Hematopoietic multipotent progenitor cell (in vitro differentiated cells): ENCODE measurements at regions not wholly inside any gene's neighbourhood (a gene's known extent, or its start where the extent isn't known, plus 50 kb on each side); places are given as distances from the start of the nearest gene placed in this dataset.

Experiments
- DNase-seq, 3 donors: peaks; one replicate each; pipeline ENCODE4 v3.0.0-alpha.2; 2011 to 2015; ENCODE audit warnings: low read depth in 2 of 3, low spot score in 2 of 3

DNA sequence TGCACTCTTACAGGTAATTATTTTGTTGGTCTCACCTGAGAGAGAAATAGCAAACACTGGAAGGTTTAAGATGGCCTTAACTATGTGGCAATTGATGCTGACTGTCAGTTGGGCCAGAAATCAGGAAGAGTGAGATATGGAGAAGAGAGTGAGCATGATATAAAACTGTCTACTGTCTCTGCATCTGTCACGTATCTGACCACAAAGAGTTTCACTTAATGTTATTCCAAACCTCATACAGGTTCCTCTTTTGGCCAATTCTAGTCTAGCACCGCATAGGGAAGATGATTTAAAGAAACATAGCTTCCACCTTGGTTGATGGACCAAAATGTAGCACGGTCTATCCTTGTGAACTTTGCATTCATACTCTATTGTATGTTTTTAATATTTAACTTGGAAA, 381.0 kb upstream of the BOD1L1 start:
- peak in 2 of 3 donors; percentile 17 to 61 for DNase-seq

DNA sequence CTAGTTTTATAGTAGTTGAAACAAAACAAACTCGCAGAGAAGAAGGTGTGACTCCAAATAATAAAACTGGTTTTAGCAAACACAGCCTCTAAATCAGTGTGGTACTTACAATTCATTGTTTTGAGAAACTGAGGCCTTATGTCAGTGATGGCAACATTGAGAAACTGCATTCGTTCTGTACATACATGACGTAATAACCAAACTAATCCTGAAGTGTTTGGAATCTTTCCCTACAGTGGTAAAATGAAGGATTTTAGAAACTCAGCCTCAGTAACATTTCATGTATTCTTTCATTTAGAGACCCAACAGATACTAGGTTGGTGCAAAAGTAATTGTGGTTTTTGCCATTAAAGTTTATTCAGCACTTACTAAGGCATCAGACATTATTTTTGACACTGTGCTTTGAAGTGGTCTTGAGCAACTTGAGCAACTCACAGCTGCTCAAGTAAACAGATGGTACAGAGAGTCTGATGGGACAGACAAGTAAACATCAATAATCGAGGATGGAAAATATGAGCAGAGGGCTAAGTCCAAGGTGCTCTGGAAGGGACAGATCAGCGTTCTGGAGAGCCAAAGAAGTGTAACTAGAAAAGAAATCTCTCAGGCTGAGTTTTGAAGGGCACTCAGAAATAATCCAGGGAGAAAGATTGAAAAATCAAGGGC, 390.8 kb upstream of the BOD1L1 start:
- no peak for DNase-seq

DNA sequence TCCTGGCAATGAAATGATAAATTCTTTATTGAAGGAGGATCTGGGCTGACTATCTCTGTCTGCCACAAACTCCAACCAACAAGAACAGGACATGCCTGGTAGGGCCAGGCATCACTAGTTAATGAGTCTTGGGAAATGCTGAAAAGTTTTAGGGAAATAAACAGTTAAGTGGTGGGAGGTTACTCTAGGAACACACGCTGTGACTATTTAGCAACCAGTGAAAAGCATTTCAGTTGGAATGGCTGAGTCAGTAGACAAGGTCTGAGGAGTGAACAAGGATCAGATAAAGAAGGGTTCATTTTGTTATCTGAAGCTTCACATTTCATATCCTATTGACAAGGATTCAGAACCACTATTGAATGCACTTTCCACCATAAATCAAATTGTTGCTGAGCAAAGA, 394.9 kb upstream of the BOD1L1 start:
- no peak for DNase-seq

DNA sequence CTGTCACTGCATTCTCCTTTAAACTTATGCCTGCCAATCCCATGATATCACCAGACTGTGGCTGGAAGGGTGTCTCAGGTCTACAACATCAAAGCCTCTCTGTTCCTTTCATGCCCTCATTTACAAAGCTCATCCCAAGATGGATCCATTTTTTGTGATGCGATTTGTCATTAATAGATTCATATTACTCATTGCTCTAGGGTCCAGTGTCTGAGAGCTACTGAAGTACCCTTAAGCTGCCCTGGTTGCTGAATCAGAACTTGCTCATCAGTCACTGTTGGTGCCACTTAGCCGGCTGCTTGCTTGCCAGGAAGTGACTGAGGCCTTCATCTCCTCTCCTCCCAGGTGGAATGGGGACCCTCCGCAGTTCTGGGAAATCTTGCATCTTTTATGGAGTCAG, 395.5 kb upstream of the BOD1L1 start:
- no peak for DNase-seq

DNA sequence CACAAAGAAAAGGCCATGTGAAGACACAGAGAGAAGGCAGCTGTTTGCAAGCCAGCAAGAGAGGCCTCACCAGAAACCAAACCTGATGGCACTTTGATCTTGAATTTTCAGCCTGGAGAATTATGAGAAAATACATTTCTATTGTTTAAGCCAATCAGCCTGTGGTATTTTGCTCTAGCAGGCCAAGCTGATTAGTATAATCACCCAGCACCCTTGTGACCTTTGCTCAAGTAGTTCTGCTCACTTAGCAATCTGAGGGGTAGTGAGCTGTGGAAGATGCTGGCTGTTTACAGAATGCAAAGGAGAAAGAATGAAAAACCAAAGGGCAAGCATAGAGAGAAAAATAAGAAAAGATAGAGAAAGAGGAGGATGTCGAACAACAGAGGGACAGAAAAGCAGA, 396.4 kb upstream of the BOD1L1 start:
- DNase-seq = no peak

DNA sequence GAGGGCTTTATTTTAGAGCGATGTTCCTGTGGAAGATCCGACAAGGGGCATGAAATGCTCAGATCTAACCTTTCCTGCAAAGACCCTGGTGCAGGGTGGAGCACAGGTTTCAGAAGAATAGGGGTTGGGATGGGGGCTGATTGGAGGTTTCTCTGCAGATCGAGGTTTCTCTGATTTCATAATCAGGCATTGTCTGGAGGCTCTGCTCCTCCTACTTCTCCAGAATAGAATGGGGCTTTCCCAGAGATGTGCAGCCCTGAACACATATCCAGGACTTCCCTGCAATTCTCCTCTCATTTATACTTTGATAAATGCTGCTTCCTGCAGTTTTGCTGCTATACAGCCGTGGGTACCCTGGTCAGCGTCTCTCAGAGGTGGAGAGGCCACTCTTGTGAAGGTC, 397.6 kb upstream of the BOD1L1 start:
- no peak for DNase-seq

DNA sequence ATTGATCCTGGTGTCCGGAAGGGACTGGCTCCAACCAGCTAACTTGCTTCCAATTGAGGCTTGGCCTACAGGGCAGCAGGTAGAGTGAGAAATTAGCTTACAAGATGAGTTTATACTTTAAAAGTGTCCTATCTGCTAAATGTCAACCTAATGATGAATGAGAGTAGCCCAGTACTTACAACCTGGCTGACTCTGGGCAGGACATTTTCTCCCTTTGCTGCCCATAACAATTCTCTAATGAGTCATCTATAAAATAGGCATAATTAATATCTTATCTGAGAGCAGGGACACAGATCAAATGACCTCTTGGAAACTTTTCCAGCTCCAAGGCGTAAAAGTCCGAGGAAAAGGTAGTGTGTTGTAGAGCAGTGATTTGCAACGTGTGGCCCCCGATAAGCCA, 398.4 kb upstream of the BOD1L1 start:
- DNase-seq = no peak

DNA sequence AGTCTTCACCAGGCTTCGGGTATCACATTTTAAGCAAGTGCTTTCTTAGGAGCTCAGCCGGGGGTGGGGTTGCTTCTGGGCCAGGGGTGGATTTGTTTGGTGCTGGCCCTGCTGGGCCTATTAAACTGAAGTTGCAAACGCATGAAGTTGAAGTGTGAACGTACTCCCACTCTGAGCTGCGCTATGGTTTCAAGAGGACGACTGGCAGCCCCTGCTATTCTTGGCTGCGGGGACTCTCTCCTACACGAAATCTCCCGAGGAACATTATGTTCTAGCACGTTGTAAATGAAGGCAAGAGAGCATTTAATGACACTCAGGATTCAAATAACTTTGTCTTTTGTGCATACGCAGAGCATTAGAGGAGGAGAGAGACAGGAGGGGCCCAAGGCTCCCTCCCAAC, 401.3 kb upstream of the BOD1L1 start:
- no peak for DNase-seq

DNA sequence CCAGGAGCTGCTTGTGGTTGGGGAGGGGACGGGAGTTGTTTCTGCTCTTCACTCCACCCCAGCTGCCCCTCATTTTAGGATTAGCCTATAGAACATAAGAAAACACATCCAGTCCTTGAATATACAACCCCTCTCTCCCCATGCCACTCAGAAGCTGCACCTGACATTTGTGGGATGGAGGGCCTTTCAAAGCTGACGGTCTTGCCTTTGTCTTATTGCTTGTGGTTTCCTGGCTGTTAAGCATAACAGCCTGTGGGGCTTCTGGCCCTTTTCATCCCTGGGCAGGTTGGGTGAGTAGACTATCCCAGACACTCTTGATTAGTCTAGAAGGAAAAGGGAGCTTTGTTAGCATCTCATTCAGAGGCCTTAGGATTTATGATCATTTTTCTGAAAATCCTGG, 407.6 kb upstream of the BOD1L1 start:
- DNase-seq = peak in 1 of 3 donors; percentile 32

DNA sequence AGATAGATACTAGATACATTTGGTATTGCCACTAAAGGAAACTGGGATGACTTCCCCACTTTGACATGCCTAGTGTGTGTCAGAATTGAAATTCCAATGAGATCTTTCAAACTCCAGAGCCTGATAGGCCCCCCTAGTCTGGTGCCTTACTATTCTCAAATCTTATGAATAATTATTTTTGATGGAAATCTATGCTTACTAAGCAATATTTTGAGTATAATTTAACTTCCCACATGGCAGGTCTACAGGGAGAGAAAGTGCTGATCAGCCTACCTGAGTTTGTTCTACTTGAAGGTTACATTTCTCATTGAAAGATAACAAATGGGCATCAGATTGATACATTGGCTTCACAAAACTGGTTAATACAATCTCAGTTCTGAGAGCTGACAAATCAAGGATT, 415.7 kb upstream of the BOD1L1 start:
- no peak for DNase-seq

DNA sequence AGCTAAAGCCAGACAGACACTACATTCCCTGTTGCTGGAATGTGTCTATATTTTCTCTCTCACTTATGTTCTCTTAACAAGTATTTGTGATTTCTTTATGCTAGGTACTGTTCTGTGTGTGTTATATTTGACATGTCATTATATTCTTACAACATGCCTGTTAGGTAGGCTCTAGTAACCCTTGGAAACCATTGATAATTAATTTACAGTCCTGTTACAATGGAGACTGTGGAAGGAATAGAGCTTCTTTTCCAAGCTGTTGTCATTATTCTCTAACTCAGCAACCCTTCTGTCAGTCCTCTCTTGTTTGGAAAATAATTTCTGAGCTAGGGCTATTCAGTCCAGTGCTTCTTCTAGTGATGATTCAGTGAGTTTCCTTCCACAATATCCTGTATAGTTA, 419.1 kb upstream of the BOD1L1 start:
- DNase-seq = no peak

DNA sequence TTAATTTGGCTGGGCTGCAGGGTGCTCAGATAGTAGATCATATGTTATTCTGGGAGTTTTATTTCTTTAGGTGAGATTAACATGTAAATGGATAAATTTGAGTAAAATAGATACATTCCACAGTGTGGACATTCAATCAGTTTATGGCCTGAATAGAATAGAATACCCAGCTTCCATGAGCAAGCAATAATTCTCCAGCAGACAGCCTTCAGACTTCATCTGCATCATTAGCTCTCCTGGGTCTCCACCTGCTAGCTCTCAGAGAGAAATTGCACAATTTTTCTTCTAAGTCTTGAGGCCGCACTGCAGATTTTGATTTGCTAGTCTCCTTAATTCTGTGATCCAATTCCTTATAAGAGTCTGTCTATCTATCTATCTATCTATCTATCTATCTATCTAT, 420.3 kb upstream of the BOD1L1 start:
- DNase-seq = no peak

DNA sequence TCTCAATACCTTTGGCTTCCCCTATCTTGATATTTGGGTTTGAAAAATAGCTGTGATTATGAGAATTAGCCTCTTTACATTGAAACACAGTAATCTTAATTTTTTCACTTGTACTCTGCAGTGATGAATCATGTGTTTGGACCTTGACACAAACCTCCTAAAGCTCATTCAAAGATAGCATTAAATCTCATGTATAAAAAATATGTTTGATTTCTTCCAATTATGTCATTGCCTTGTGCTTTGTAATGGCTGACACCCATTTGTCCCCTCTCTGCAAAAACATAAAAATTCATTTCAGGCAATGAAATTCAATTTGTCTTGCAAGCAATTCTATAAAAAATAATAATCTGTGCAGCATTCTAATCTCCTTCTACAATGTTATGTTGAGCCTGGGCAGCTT, 422.4 kb upstream of the BOD1L1 start:
- no peak for DNase-seq

DNA sequence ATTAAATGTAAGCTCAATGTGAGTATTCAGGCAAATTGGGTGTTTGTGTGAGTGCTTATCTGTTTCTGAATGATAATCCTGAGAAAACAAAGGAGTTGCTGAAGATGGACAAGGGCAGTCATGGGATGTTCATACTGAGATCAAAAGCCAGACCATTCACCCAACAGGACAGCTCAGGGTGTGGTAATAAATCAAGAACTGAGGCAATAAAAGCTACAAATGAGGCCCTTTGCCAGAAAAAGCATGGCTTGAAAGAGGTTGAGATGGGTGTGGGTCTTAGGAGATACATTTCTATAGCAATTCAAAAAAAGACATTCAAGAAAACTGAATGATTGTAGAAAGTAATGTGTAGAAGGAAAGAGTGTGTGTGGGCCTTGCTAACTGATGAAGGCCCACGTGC, 425.8 kb upstream of the BOD1L1 start:
- no peak for DNase-seq

DNA sequence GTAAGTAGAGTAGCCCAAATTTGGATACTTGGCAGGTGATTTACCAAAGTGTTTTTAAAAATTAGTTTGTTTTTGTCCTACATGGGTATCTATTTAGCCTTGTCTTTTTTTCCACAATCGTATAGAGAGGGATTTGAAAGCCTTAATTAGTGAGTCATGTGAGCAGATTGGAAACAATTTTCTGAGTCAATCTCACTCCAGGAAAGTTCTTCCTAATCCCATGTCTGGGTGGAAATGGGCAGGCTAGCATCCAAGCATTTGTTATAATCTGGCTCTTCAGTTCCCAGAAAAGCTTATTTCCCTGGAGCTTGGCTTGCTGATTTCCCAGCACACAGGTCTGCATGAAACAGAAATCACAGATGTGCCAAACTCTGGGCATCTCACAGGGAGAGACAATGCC, 426.9 kb upstream of the BOD1L1 start:
- DNase-seq = no peak

DNA sequence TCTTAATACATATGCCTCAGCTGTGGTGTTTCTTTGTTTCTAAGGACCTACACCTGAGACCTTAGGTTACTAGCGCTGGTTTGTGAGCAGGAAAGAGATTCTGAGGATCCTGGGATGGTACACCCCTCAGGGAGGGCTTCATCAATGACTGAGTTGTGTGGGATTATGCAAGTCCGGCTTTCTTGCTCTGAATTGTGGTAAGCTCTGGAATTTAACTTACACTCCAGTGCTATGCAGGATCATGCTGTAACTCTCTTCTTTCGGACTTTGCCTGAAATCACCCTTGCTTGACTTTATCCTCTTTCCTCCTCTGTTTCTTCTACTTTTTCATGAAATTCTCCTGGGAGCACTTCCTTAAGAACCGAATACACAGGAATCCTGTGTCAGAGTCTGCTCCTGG, 431.5 kb upstream of the BOD1L1 start:
- no peak for DNase-seq

DNA sequence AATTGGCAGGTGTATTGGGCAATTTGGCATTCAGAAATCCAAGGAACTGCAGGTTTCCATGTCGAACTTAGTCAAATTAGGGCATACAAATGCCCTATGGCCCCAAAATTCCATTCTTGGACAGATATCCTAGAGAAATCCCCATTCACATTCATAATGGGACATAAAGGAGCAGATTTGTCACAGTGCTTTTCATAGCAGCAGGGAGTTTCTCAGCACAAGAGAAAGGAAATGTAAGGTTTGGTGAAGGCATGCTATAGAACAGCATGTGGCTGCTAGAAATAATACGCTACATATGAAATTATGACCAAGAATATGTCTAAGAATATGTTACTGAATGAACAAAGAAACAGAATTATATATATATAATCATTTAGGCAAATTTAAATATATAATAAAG, 437.5 kb upstream of the BOD1L1 start:
- DNase-seq = no peak

DNA sequence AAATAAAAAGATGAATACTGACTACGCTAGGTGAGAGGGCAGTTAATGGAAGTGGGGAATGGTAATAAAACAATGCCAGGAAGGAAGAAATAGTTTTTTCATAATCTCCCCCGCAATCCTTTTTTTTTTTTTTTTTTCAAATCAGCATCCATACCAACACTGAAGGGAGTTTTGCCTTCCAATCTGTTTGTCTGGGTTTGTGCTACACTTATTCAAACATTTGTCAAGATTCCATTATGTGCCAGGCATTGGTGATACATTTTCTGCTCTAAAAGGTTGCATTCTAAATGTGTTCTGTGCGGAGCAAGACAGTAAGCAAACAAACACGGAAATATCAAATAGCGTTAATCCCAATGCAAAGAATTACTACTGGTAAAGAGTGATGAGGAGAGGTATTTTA, 437.9 kb upstream of the BOD1L1 start:
- no peak for DNase-seq

DNA sequence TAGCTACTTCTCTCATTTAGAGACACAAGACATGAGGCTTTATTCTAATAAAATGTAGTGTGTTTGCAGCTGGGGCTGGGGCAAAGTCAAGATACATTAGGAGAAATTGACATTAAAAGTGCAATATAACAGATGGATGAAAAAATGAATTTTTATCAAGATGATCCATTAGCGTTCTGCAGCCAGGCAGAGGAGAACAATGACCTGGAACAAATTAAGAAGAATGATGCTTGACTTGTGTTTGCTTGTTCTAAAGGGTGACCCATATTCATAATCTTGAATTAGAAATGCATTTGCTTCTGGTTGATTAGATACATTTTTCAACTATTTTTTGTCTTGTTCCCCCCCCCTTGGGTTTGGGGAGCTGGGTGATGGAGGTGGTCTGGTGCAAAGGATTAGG, 439.5 kb upstream of the BOD1L1 start:
- DNase-seq = no peak

DNA sequence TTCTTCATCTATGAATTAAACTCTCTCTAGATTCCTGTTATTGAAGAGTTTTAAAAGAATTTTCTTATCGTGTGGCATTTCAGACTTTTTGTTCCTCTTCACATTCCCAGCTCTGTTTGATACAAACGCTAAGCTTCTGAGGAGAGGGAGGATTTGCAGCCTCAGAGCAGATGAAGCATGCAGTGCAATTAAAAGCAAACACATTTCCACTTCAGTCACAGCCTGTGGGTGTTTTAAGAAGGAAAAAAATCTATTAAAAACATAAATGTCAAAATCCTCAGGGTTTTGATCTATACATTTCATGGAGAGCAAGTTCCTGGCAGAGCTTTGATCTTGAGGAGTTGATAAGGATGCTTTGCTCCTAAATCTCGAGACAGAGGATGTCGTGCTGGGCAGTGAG, 442.4 kb upstream of the BOD1L1 start:
- DNase-seq = no peak

DNA sequence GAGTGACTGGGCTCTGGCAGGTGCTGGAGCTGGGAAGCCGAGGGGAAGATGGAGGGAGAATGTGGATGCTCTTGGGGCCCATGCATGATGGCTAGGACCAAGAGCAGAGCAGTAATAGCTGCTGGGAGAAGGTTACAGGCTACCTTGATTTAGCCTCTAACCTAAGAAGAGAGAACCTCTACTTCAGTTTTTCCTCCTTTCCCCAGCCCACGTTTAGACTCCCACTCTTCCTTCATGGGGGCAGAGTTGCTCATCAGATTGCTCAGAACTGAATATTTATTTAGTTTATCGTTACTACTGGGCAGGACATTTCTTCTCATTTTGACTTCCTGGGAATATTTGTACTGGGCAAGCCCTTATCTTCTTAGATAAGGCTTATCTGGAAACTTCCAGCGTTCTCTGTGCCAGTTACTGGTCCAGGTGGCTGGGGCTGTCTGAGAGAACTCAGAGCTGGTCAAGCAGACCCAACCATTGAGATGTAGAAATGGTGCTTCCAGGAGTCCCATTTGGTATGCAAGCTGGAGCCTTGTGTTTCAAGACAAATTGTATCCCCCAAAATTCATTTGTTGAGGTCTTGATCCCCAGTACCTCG, 442.9 kb upstream of the BOD1L1 start:
- no peak for DNase-seq

DNA sequence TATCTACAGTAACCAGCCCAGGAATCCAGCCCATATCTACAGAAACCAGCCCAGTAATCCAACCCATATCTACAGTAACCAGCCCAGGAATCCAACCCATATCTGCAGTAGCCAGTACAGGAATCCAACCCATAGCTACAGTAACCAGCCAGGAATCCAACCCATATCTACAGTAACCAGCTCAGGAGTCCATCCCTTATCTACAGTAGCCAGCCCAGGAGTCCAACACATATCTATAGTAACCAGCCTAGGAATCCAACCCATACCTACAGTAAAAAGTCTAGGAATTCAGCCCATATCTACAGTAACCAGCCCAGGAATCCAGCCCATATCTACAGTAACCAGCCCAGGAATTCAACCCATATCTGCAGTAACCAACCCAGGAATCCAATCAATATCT, 445.0 kb upstream of the BOD1L1 start:
- no peak for DNase-seq

DNA sequence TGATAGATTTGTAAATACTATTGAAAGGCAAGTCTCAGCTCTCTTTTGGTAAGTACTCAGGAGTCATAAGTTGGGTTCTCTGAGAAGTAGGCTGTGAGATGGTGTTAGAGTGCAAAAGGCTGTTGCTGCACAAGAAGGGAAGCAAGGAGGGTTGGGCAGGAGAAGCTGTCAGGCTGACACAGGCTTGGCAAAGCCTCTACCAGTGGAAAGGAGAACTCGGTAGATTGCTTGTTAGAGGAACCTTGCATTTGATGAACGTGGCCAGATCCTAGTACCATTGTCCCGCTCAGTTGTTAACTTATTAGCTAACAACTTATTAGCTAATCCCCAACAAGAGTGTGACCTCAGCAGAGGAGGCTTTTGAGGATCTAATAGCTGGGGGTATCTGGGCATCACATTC, 449.3 kb upstream of the BOD1L1 start:
- no peak for DNase-seq
